GM21360 (cell line): ENCODE measurements at regions not wholly inside any gene's neighbourhood (a gene's known extent, or its start where the extent isn't known, plus 50 kb on each side); places are given as distances from the start of the nearest gene placed in this dataset.

ENCODE experiments used
- ATAC-seq: cut with Tn5 transposase; IDR thresholded peaks from one replicate; pipeline ENCODE4 v1.9.1; 2021; ENCODE audit warnings: mild to moderate bottlenecking, moderate library complexity; ENCODE audit not compliant: unreplicated experiment

DNA sequence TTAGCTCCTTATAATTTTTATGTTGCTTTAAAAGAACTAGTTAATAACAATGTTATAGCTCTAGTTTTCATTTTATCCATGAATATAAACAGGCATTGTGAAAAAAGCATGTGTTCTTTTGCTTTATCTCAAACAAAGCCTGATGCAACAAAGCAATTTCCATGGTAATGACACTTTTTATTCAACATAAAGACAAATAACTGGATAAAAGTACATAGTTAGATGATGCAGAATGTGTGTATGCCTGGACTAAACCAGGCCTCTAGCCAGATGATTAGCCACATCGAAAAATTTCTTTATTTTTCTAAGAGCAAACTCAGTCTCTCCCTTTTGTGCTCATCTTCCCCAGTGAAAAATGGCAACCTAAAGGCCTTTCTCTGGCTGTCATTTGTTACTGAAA lies 125.6 kb upstream of the TARS1 start:
- ATAC-seq, result no peak

GRCh38 chr5:33316773-33317172 lies 124.0 kb upstream of the TARS1 start:
- no peak for ATAC-seq

DNA sequence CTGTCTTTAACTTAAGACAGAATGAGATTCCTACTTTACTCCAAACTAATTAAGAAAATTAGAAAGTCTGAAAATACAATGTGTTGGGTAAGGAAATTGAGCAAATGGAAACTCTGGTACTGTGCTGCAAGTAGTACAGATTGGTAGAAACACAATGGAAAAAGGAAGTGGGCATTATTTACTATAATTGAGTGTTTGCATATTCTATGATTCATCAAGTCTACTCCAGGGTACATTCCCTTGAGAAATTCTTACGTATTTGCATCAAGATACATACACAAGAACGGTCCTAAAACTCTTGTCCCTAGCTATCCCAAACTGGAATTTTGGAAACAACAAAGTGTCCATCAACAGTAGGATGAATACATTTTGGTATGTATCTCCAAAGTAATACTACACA lies 123.5 kb upstream of the TARS1 start:
- ATAC-seq, result no peak

DNA sequence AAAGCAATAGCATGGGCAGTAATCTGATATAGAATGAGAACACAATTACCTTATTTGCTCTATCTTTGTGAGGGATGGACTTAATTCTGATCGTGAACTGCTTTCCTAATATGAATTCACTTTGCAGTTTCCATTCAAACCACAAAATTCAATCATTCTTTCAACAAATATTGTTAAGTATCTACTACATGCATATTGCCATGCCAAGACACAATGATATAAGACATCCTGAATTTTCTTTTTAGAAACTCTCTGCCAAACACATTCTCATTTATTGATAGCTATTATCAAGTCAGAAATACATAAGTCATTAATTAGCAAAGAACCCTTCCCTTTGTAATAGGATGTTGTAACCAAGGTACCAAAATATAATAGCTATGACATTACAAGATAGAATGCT lies 121.6 kb upstream of the TARS1 start:
- no peak for ATAC-seq

DNA sequence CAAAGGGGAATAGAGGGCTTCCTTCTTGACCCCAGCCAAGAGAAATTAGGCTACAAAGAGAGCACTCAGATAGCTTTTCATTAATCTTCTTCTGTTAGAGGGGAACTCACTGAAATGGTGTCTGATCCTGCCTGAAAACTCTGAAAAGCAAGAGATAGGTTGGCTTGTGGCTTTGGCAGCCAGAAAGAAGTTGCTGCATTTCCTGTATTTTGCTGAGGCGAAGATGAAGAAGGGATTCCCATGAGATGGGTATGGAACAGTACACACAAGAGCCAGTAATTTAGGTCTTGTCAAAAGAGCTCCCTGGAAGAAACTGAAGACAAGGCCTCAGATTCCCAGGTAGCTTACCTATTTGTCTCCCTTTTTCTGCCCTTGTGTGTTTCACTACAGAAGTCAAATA lies 120.9 kb upstream of the TARS1 start:
- no peak for ATAC-seq

DNA sequence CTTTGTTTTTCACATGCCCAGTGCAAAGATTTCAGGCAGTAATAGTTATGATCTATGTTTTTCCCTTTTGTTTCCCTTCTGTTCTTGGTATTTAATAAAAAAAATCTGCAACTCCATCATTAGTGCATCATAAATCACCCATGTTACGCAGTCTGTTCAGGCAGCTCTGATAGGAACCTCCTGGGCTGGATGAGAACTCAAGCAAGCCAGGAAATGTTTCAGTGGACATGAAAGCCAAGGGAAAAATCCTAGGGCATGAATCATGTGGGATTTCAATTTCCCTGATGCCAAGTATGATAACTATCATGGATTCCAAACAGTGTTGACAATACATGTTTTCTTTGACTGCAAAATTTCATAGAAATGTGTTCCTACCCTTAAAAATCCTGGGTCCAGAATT lies 119.7 kb upstream of the TARS1 start:
- no peak for ATAC-seq

- no peak for ATAC-seq
These were observed 118.1 kb upstream of the TARS1 start for GRCh38 chr5:33322632-33323031.

DNA sequence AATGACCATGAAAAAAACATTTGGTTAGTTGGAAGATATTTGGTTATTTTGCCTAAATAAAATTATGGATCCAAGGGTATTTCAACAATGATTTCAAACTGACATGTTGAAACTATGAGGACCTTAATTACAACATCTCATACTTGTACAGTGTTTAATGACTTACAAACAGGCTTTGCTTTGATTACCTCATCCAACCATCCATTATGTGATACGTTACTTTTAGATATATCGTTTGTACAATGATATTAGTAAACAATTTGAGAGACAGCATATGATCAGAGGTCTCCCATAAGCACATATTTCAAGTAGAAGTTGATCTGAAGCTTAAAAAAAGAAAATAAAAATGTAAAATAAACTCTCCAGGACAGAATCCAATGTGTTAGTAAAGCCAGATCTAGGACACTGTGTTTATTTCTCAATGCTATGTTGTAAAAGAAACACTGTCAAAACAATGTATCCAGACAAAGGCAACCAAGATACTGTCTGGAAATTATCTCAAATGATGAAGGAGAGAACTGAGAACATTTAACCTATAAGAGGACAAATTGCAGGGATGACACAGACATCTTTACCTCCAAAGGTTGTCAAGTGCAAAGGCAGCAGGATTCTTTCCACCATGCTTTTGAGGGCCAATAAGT lies 116.0 kb upstream of the TARS1 start:
- ATAC-seq, result no peak

GRCh38 chr5:33328818-33329217 lies 111.9 kb upstream of the TARS1 start:
- no peak for ATAC-seq

- ATAC-seq, result no peak
These were observed 110.9 kb upstream of the TARS1 start for GRCh38 chr5:33329891-33330290.

- no peak for ATAC-seq
These were observed 110.3 kb upstream of the TARS1 start for GRCh38 chr5:33330426-33330825.

DNA sequence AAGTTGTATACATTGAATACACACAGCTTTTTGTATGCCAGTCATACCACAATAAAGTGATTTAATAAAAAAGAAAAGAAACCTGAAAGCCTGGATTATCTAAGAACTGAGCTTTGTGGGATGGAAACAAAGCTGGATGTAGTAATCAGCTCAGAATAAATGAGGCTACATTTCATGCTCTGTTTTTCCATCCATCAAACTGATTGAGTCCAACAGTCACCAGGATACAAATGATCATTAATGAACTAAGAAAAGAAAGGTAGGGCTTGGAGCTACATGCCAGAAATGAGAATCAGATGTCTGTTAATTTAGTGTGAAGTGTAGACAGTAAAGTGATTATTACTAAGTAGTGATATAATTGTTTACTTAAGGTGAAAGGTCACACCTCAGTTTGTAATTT lies 109.8 kb upstream of the TARS1 start:
- ATAC-seq, result no peak

GRCh38 chr5:33332804-33333203 lies 108.0 kb upstream of the TARS1 start:
- no peak for ATAC-seq

DNA sequence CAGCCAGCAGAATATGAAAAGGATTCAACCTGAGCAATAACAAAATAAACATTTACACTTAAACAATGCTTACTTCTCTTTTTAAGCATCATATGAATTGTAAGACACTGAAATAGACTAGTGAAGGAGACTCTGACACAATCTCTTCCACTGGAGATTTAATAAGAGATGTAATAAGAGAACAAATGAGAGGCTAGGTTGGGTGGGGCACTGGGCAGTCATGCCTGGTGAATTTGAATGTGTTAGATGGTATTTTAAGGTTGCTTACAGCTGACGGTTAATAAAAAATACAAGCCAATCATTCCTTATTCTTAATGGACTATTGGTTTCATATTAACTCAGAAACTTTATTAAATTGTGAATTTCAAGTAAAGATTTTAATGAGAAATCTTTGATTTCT lies 105.9 kb upstream of the TARS1 start:
- ATAC-seq, result no peak

DNA sequence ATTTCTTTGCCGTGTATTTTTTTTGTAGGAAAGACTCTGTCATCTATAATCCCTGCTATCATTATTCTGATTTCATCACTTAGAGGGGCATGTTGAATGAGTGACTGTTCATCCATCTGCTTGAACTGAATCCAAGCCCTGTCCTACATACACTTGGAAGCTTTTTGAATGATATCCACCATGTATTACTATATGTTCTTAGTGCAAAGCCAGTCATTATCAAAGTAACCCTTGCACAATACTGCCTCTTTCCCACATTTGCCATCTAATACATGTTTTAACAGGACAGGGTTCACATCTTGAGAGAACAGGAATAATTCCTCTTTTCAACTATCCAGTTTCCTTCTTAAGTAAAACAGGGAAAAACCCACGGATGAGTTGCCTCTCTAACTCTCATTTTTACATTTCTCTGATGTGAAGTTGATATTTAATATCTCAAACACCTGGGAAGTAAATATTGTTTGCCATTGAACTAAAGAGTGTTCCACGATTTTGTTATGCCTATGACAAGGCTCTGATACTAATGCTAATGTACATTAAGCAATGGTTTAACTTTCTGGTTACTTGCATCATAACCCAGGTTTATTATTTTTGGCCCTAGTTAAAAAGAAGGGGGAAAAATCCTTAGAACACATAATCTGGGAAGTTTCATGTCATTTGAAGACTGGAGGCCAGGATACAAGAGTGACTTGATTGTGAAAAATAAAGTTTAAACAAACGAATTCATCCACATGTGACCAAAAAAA lies 103.7 kb upstream of the TARS1 start:
- ATAC-seq, result no peak

DNA sequence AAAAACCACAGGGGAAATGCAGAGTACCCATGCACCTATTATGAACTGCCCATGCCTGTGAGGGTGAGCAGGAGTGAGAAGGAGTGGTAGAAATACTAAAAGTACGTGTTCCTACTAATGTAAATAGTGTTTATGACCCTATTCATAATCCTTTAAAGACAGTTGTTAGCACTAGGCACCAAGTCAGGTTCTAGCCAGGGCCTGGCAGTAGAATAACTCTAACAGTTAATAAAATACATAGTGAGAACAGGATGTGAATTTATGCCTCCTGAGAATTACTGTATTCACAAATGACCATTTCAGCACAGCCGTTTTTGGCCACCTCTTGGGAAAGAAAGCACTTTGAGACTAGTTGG lies 103.2 kb upstream of the TARS1 start:
- ATAC-seq, result no peak

DNA sequence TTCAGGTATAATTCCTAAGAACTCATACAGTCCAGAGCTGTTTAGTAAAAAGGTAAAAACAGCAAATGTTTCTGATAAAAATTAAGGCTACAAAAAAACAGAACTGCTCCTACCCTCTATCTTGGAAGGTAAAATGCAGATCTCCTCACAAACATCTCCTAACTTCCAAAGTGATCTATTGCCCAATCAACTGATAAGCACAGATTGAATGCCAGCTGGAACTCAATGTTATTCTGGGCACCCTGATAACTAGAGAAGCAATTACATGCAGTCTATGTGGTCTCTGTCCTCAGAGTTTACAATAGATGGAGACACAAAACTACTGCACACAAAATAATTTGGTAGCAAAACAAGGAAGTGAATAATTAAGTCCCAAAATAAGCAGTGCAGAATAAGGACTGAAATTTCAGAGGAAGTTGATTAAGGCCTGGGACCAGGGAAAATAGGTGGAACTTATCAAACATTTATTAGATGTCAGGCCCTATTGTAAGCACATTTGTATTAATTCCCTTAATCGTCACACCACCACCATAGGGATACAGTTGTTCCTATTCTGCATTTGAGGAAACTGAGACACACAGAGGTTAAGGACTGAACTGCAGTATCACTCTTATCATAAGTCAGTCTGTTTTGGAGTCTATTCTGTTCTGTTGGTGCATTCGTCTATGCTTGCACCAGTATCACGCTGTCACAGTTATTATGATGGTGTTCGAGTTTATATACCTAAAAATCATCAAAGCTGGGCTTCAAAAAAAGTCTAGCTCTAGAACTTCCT lies 102.2 kb upstream of the TARS1 start:
- no peak for ATAC-seq

- ATAC-seq, result no peak
These were observed 101.4 kb upstream of the TARS1 start for GRCh38 chr5:33339413-33339812.

- no peak for ATAC-seq
These were observed 100.6 kb upstream of the TARS1 start for GRCh38 chr5:33340195-33340594.

DNA sequence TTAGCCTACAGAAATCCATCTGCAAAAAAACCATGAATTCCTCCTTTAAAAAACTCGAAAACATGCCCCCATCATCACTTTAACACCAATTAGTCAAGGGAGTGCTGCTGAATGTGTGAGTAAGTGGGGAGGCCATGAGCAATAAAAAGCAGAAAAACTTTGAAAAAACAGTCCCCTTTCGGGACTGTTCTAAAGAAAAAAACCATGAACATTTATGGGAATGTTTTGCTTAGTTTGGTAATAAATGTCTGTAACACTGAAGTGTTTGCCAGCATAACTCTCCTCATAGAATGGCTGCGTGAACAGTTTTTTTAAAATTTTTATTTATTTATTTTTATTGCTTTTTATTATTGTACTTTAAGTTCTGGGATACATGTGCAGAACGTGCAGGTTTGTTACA lies 99.4 kb upstream of the TARS1 start:
- ATAC-seq, result no peak

- no peak for ATAC-seq
These were observed 97.0 kb upstream of the TARS1 start for GRCh38 chr5:33343676-33344327.

GRCh38 chr5:33346534-33346933 lies 94.2 kb upstream of the TARS1 start:
- no peak for ATAC-seq
